ENCODE measurements at regions not wholly inside any gene's neighbourhood (a gene's known extent, or its start where the extent isn't known, plus 50 kb on each side); places are given as distances from the start of the nearest gene placed in this dataset.

- no peak for TF ChIP-seq ZNF121 (CRISPR knock-in tag; IDR thresholded peaks at IDR 0.05)
- no peak for TF ChIP-seq JUN (CRISPR knock-in tag; IDR thresholded peaks at IDR 0.05)
- TF ChIP-seq PRDM15 (CRISPR knock-in tag; IDR thresholded peaks at IDR 0.05): no peak
- no peak for TF ChIP-seq ATF3 (CRISPR knock-in tag; conservative IDR thresholded peaks at IDR 0.05)
- TF ChIP-seq ZBTB43 (CRISPR knock-in tag; IDR thresholded peaks at IDR 0.05): no peak
- TF ChIP-seq FOXP4 (CRISPR knock-in tag; IDR thresholded peaks at IDR 0.05): no peak
- no peak for TF ChIP-seq ZNF416 (CRISPR knock-in tag; IDR thresholded peaks at IDR 0.05)
- no peak for TF ChIP-seq ZNF317 (CRISPR knock-in tag; IDR thresholded peaks at IDR 0.05; ENCODE audit: borderline replicate concordance, low read depth)
- TF ChIP-seq CTCF (IDR thresholded peaks at IDR 0.05): no peak
- TF ChIP-seq ATF1 (CRISPR knock-in tag; IDR thresholded peaks at IDR 0.05): no peak
Observed at GRCh38 chr6:14467591-14467990, 350.0 kb downstream of the CD83 start.
